ENCODE measurements at regions not wholly inside any gene's neighbourhood (a gene's known extent, or its start where the extent isn't known, plus 50 kb on each side); places are given as distances from the start of the nearest gene placed in this dataset.

- TF ChIP-seq POU6F1 (CRISPR knock-in tag; IDR thresholded peaks at IDR 0.05; ENCODE audit: borderline replicate concordance, low read depth): no peak
- no peak for TF ChIP-seq ZNF8 (CRISPR knock-in tag; IDR thresholded peaks at IDR 0.05)
- no peak for TF ChIP-seq ZNF70 (CRISPR knock-in tag; IDR thresholded peaks at IDR 0.05)
- no peak for TF ChIP-seq CREB5 (CRISPR knock-in tag; IDR thresholded peaks at IDR 0.05; ENCODE audit: low read depth)
- TF ChIP-seq ESRRG (CRISPR knock-in tag; IDR thresholded peaks at IDR 0.05): no peak
Observed at GRCh38 chr11:8810540-8811301, 100.3 kb upstream of the AKIP1 start (continued).

GRCh38 chr11:8811571-8811970 lies 99.4 kb upstream of the AKIP1 start:
- TF ChIP-seq BACH2 (CRISPR knock-in tag; IDR thresholded peaks at IDR 0.05; ENCODE audit: borderline replicate concordance) (no peak), ARNTL (CRISPR knock-in tag; IDR thresholded peaks at IDR 0.05; ENCODE audit: borderline replicate concordance, low read depth) (no peak), TSHZ2 (CRISPR knock-in tag; IDR thresholded peaks at IDR 0.05) (no peak), CSDC2 (CRISPR knock-in tag; IDR thresholded peaks at IDR 0.05) (no peak)
- no peak for ATAC-seq

GRCh38 chr11:8812438-8812837 lies 98.6 kb upstream of the AKIP1 start:
- no peak for TF ChIP-seq ZFP3 (CRISPR knock-in tag; IDR thresholded peaks at IDR 0.05)
- TF ChIP-seq RARB (CRISPR knock-in tag; IDR thresholded peaks at IDR 0.05): no peak
- no peak for TF ChIP-seq PATZ1 (CRISPR knock-in tag; IDR thresholded peaks at IDR 0.05; ENCODE audit: borderline replicate concordance)
- no peak for TF ChIP-seq OSR1 (CRISPR knock-in tag; IDR thresholded peaks at IDR 0.05)
- TF ChIP-seq ESRRG (CRISPR knock-in tag; IDR thresholded peaks at IDR 0.05): no peak
- TF ChIP-seq ARNTL (CRISPR knock-in tag; IDR thresholded peaks at IDR 0.05; ENCODE audit: borderline replicate concordance, low read depth): no peak
- TF ChIP-seq TOX (CRISPR knock-in tag; IDR thresholded peaks at IDR 0.05; ENCODE audit: borderline replicate concordance): no peak
- no peak for TF ChIP-seq SNAI2 (CRISPR knock-in tag; IDR thresholded peaks at IDR 0.05)
- TF ChIP-seq ZNF8 (CRISPR knock-in tag; IDR thresholded peaks at IDR 0.05): no peak
- TF ChIP-seq ZFP30 (CRISPR knock-in tag; IDR thresholded peaks at IDR 0.05): no peak
- TF ChIP-seq ZC3H10 (CRISPR knock-in tag; IDR thresholded peaks at IDR 0.05): no peak
- no peak for TF ChIP-seq BACH2 (CRISPR knock-in tag; IDR thresholded peaks at IDR 0.05; ENCODE audit: borderline replicate concordance)
- TF ChIP-seq TSHZ2 (CRISPR knock-in tag; IDR thresholded peaks at IDR 0.05): no peak
- TF ChIP-seq CREB5 (CRISPR knock-in tag; IDR thresholded peaks at IDR 0.05; ENCODE audit: low read depth): no peak
- no peak for TF ChIP-seq ISL1 (CRISPR knock-in tag; IDR thresholded peaks at IDR 0.05)
- no peak for TF ChIP-seq POU6F1 (CRISPR knock-in tag; IDR thresholded peaks at IDR 0.05; ENCODE audit: borderline replicate concordance, low read depth)
- TF ChIP-seq CSRNP3 (CRISPR knock-in tag; IDR thresholded peaks at IDR 0.05): no peak
- TF ChIP-seq TCF4 (CRISPR knock-in tag; IDR thresholded peaks at IDR 0.05; ENCODE audit: borderline replicate concordance): no peak
- no peak for TF ChIP-seq ZNF70 (CRISPR knock-in tag; IDR thresholded peaks at IDR 0.05)
- no peak for TF ChIP-seq GLIS3 (CRISPR knock-in tag; IDR thresholded peaks at IDR 0.05)
- no peak for ATAC-seq
